Astrocyte of the cerebellum (primary cell): ENCODE measurements at regions not wholly inside any gene's neighbourhood (a gene's known extent, or its start where the extent isn't known, plus 50 kb on each side); places are given as distances from the start of the nearest gene placed in this dataset.
A peak's percentile ranks its signal among the peaks of the same experiment; 100 is the strongest.

Experiments used
- DNase-seq: peaks from one replicate; pipeline ENCODE4 v3.0.0-alpha.2; 2011; ENCODE audit warnings: low read depth
- H3K4me3 ChIP-seq: 2 replicates; pipeline ENCODE4 v1.5.1; 2011; ENCODE audit warnings: mild to moderate bottlenecking, low read depth, low read length, moderate library complexity
- in situ Hi-C: cut with HindIII; loops from 2 replicates; pipeline ENCODE4 v1.10.0; 2017; ENCODE audit warnings: low sequenced_read_pairs
- TF ChIP-seq, protein P1 (sequence below): IDR thresholded peaks from 2 replicates; pipeline ENCODE4 v1.5.1; 2012; ENCODE audit warnings: low read length, low read depth, moderate library complexity, mild to moderate bottlenecking; ENCODE audit errors: missing control alignments

DNA sequence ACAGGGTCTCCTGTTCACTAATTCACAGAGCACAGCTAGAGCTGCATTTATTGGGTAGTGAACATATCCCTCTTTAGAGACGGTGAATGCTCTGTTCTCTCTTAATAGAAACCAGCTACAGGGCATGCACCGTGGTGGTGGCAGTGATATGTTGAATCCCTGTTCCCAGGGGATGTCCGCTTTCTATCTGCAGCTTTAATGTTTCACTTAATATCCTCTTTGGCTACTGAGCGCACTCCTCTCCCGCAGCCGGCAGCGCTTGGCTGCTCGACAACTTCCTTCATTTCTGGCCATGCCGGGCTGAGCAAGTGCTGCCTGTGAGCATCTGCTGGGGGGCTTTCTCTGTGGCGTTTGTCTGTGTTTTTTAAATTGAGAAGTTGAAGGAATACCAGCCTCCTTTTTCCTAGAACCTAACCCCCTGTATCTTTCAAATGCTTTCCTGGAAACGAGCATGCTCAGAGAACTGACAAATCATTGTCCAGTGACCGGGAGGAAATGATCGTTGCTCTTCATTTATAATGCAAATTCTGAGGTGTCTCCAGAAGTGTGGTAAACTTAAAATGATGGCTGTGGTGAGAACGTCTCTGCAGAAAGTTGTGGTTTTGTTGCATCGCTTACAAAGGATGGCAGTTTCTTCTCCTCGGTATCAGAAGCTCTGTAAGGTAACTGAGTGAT, 297.9 kb downstream of the UTRN start:
- H3K4me3 ChIP-seq, result peak overlapping the region; percentile 33
- in situ Hi-C loops, result no loop called here
- TF ChIP-seq, protein P1, sequence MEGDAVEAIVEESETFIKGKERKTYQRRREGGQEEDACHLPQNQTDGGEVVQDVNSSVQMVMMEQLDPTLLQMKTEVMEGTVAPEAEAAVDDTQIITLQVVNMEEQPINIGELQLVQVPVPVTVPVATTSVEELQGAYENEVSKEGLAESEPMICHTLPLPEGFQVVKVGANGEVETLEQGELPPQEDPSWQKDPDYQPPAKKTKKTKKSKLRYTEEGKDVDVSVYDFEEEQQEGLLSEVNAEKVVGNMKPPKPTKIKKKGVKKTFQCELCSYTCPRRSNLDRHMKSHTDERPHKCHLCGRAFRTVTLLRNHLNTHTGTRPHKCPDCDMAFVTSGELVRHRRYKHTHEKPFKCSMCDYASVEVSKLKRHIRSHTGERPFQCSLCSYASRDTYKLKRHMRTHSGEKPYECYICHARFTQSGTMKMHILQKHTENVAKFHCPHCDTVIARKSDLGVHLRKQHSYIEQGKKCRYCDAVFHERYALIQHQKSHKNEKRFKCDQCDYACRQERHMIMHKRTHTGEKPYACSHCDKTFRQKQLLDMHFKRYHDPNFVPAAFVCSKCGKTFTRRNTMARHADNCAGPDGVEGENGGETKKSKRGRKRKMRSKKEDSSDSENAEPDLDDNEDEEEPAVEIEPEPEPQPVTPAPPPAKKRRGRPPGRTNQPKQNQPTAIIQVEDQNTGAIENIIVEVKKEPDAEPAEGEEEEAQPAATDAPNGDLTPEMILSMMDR, result no peak
- DNase-seq, result no peak

DNA sequence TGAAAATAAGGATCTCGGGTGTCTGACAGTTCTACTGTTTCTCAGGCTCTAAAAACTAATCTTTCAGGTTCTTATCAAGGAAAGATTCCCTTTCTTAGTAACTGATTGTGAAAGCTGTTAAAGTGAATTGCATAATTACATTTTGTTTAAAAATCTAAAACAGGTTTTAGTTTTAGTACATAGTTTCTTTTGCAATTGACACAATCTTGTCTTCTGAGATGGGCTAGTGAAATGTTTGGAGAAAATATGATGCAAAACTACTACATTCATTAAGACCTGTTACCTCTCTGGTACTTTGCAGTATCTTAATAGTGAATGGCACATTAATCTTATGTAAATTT, 298.4 kb downstream of the UTRN start:
- in situ Hi-C loops, result no loop called here
- peak overlapping the region; percentile 33 for H3K4me3 ChIP-seq
- TF ChIP-seq, protein P1, result no peak
- DNase-seq, result no peak

DNA sequence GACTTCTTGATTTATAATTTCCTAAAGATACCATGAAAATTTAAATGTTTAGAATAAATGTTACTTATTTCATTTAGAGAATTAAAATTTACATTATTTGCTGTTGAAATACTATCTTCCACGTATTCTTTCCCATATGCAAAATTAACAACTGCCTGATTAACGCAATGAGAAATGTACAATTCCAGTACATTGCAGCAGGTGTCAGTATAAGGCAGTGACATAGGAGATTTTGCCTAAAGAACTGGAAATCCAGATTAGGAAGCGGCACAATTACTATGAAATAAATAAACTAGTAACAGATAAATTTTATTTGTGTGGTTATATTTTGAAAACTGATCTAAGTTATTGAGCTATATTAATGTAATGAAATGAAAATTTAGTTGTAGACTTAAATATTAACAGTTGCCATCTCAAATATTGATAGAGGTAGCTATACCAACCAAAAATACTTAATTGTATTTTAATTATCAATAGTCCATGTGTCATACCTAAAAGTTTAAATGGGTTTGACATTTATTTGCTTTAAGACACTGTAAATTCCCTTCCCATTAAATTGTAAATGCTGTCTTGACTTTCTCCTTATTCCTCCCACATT, 300.2 kb downstream of the UTRN start:
- TF ChIP-seq, protein P1, result peak; percentile 62
- in situ Hi-C loops, result no loop called here
- DNase-seq, result peak; percentile 40
- no peak overlapping the region for H3K4me3 ChIP-seq

DNA sequence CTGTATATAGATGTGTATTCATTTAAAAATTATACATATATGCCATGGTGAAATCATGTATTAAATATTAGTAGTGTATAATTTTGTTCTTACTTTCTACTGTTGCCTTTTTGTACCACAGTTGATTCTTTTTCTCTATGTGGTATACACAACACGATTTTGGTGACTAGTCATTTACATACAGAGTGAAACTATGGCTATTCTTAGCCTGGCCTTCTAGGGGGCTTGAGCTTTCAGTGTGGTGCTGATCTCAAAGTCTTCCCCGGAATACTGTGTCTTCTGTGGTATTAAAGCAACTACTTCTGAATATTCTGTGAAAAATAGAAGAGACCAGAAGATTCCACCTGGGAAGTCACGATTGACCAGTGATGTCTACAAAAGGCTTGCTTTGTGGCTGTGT, 301.9 kb downstream of the UTRN start:
- in situ Hi-C loops, result no loop called here
- no peak overlapping the region for H3K4me3 ChIP-seq
- TF ChIP-seq, protein P1, result no peak
- DNase-seq, result no peak

DNA sequence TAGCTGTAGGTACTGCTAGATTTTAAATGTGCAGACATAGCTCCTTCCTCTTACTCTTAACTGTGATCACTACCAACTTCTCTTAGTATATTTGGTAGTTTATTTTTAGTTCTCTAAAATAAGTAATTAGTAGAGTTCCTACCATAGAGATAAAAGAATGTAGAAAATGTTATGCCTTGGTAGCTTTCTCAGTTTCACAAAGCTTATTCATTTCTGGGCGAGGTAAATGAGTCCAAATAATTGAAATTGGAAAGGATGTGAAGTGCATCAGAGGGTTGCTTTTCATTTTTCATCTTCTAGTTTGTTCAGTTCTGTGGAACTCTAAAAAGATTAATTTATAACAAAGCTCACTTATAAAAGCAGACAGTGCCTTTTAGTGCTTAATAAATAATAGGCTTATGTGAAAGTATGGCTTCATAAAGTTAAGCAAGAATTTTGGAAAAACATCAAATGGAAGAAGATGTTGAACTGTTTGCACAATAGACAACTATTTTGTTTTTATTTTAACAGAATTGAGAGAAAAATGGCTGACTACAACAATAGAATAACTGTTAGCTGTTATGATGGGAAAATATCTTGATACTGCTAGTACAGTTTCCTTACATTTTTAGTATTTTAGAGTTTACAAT, 303.7 kb downstream of the UTRN start:
- in situ Hi-C loops, result no loop called here
- DNase-seq, result no peak
- TF ChIP-seq, protein P1, result no peak
- H3K4me3 ChIP-seq, result no peak overlapping the region

DNA sequence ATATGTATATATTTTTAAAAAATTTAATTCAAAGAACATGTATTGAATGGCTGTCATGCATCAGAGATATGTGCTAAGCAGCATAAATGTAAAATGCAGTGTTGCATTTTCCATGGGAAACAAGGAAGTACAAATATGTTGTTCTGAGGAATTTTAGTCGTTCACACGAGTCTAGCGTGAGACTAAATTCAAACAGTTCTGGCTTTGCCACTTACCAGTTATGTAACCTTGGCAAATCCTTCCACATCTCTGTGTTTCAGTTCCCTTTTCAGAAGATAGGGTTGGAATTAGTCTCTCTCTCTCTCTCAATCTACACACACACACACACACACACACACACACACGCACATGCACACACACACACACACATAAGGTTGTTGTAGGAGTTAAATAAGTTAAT, 305.4 kb downstream of the UTRN start:
- no peak overlapping the region for H3K4me3 ChIP-seq
- in situ Hi-C loops, result no loop called here
- DNase-seq, result no peak
- TF ChIP-seq, protein P1, result no peak
